Esophagus squamous epithelium (tissue), 4 donors: ENCODE measurements at regions not wholly inside any gene's neighbourhood (a gene's known extent, or its start where the extent isn't known, plus 50 kb on each side); places are given as distances from the start of the nearest gene placed in this dataset.
"Not testable (repeated sequence)": the region's sequence is repeated elsewhere in the genome, so short reads cannot be mapped to it uniquely, and the experiment has no call there.

ENCODE experiments used
- CTCF ChIP-seq, 6 experiments: fragments of 450-650 bp in 4 of 6; fragments of 200-600 bp in 2 of 6; sonication (generic) in 2 of 6; IDR thresholded peaks; one replicate each; pipeline ENCODE4 v1.5.1; 2016 to 2019; ENCODE audit warnings: antibody characterized with exemption in 6 of 6, mild to moderate bottlenecking in 4 of 6, moderate library complexity in 4 of 6
- POLR2A ChIP-seq, 4 donors: fragments of 450-650 bp; IDR thresholded peaks; one replicate each; pipeline ENCODE4 v1.6.1; 2017; ENCODE audit warnings: antibody characterized with exemption in 4 of 4, mild to moderate bottlenecking in 4 of 4, moderate library complexity in 3 of 4

- not testable (repeated sequence) for TF ChIP-seq CTCF, POLR2A (IDR thresholded peaks at IDR 0.05)
Measured at GRCh38 chr16:88161623-88162275, 210.5 kb downstream of the BANP start.
